ENCODE measurements at regions not wholly inside any gene's neighbourhood (a gene's known extent, or its start where the extent isn't known, plus 50 kb on each side); places are given as distances from the start of the nearest gene placed in this dataset.

DNA sequence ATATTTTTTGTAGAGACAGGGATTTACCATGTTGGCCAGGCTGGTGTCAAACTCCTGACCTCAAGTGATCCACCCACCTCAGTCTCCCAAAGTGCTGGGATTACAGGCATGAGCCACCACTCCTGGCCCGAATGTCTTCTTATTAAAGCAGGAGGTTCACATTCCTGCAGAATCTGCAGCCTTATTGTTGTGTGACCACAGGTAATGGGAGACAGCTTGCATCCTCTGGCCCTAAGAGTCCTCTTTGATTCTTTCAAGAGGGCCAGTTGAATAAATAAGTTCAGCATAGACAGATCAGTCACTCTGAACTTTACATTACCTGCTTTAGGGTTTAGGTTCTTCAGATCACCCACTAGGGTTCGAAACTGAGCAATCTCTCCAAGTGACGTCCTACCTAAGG lies 172.9 kb upstream of the TOPAZ1 start:
- Histone ChIP-seq H3K27ac (ENCODE audit: low read depth, low read length) (no peak overlapping the region), H3K36me3 (ENCODE audit: control insufficient read depth, insufficient read depth, low read length) (no peaks in the 10 kb centered on the region), H3K9ac (ENCODE audit: extremely low read depth, low read length, poor library complexity, severe bottlenecking) (no peak overlapping the region), H3K27me3 (ENCODE audit: control insufficient read depth, insufficient read depth, low read length, poor library complexity, severe bottlenecking) (no peaks in the 10 kb centered on the region), H3K9me3 (ENCODE audit: control insufficient read depth, low read length) (no peaks in the 10 kb centered on the region), H3K4me1 (ENCODE audit: control insufficient read depth, insufficient read depth, low read length) (no peaks in the 10 kb centered on the region), H3K4me3 (ENCODE audit: low read length) (no peak overlapping the region)
- DNase-seq, result no peak
- Mint-ChIP-seq H3K27ac (no peak overlapping the region), H3K4me1 (peaks cover 2% of the 10 kb centered on the region), H3K36me3 (ENCODE audit: low read depth) (no peaks in the 10 kb centered on the region), H3K4me3 (no peak overlapping the region), H3K27me3 (ENCODE audit: insufficient read depth) (no peaks in the 10 kb centered on the region), H3K9me3 (no peaks in the 10 kb centered on the region)
- WGBS, 2 experiments (ENCODE audit: insufficient coverage in 1 of 2, insufficient read length in 1 of 2), result 93 to 100% methylated on average over 1 to 3 of the region's 3 CpGs
- TF ChIP-seq, protein P1, sequence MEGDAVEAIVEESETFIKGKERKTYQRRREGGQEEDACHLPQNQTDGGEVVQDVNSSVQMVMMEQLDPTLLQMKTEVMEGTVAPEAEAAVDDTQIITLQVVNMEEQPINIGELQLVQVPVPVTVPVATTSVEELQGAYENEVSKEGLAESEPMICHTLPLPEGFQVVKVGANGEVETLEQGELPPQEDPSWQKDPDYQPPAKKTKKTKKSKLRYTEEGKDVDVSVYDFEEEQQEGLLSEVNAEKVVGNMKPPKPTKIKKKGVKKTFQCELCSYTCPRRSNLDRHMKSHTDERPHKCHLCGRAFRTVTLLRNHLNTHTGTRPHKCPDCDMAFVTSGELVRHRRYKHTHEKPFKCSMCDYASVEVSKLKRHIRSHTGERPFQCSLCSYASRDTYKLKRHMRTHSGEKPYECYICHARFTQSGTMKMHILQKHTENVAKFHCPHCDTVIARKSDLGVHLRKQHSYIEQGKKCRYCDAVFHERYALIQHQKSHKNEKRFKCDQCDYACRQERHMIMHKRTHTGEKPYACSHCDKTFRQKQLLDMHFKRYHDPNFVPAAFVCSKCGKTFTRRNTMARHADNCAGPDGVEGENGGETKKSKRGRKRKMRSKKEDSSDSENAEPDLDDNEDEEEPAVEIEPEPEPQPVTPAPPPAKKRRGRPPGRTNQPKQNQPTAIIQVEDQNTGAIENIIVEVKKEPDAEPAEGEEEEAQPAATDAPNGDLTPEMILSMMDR (conservative IDR thresholded peaks at IDR 0.05), result no peak

DNA sequence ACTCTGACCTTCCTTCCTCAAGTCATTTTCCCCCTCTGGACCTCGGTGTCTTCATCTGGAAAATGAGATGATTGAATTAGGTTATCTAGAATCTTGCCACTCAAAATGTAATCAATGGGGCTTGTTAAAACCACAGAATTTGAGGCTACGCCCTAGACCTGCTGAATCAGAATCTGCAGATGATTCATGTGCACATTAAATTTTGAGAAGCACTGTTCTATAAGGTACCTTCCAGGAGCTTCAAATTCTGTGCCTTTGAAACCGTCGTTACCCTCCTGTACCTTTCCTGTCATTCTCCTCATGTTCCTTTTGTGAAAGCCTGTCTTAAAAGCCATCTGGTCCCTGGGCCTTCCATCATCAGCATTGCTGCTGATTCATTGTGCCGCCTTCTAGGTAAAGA lies 172.4 kb upstream of the TOPAZ1 start:
- Histone ChIP-seq H3K9ac (ENCODE audit: extremely low read depth, low read length, poor library complexity, severe bottlenecking) (no peak overlapping the region), H3K9me3 (ENCODE audit: control insufficient read depth, low read length) (no peaks in the 10 kb centered on the region), H3K27me3 (ENCODE audit: control insufficient read depth, insufficient read depth, low read length, poor library complexity, severe bottlenecking) (no peaks in the 10 kb centered on the region), H3K36me3 (ENCODE audit: control insufficient read depth, insufficient read depth, low read length) (no peaks in the 10 kb centered on the region), H3K4me3 (ENCODE audit: low read length) (no peak overlapping the region), H3K27ac (ENCODE audit: low read depth, low read length) (no peak overlapping the region), H3K4me1 (ENCODE audit: control insufficient read depth, insufficient read depth, low read length) (no peaks in the 10 kb centered on the region)
- peaks cover 4% of the 10 kb centered on the region for H3K4me1 Mint-ChIP-seq
- TF ChIP-seq, protein P1 (conservative IDR thresholded peaks at IDR 0.05), result no peak
- no peaks in the 10 kb centered on the region for H3K9me3 Mint-ChIP-seq
- H3K27me3 Mint-ChIP-seq (ENCODE audit: insufficient read depth), result no peaks in the 10 kb centered on the region
- H3K36me3 Mint-ChIP-seq (ENCODE audit: low read depth), result no peaks in the 10 kb centered on the region
- DNase-seq, result no peak
- no peak overlapping the region for H3K4me3 Mint-ChIP-seq
- WGBS, 2 experiments (ENCODE audit: insufficient coverage in 1 of 2, insufficient read length in 1 of 2), result 70 to 75% methylated on average over 4 to 5 of the region's 5 CpGs
- no peak overlapping the region for H3K27ac Mint-ChIP-seq

DNA sequence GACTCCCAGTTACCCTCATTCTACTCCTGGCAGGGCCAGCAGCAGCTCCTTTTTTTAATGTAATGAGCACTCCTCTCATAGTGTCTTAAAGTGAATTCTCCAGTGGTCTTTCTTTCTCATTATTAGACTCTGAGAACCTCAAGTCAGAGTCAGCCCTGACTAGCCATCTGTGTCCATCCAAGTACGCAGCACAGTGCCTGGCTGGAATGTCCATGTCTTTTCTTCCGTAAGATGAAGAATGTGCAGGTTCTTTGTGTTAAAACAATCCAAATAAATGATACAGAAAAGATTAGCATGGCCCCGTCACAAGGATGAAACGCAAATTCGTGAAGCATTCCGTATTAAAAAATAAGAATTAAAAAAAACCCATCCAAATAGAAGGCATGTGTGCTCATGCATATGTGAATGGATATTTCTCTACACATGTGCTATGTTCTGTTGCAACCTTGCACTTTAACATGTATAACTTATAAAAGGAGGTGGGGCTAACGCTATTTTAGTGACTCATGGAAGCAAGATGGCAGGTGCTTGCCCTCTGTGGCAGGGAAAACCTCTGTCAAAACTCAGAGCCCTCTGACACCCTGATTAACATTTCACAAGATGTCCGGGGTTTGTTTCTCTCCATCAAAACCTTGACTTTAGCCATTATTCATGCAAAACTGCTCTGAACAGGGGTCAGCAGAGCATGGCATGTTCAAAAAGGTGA lies 170.7 kb upstream of the TOPAZ1 start:
- no peak overlapping the region for H3K4me3 Mint-ChIP-seq
- H3K9me3 Mint-ChIP-seq, result no peaks in the 10 kb centered on the region
- H3K9ac ChIP-seq (ENCODE audit: extremely low read depth, low read length, poor library complexity, severe bottlenecking), result no peak overlapping the region
- no peak overlapping the region for H3K4me3 ChIP-seq (ENCODE audit: low read length)
- H3K4me1 ChIP-seq (ENCODE audit: control insufficient read depth, insufficient read depth, low read length), result no peaks in the 10 kb centered on the region
- 90% methylated on average over 6 to 8 of the region's 8 CpGs for WGBS, 2 experiments (ENCODE audit: insufficient coverage in 1 of 2, insufficient read length in 1 of 2)
- no peaks in the 10 kb centered on the region for H3K36me3 ChIP-seq (ENCODE audit: control insufficient read depth, insufficient read depth, low read length)
- peaks cover 6% of the 10 kb centered on the region for H3K4me1 Mint-ChIP-seq
- H3K27me3 Mint-ChIP-seq (ENCODE audit: insufficient read depth), result peaks cover 4% of the 10 kb centered on the region
- TF ChIP-seq, protein P1 (conservative IDR thresholded peaks at IDR 0.05), result no peak
- no peaks in the 10 kb centered on the region for H3K27me3 ChIP-seq (ENCODE audit: control insufficient read depth, insufficient read depth, low read length, poor library complexity, severe bottlenecking)
- DNase-seq, result no peak
- no peak overlapping the region for H3K27ac Mint-ChIP-seq
- H3K9me3 ChIP-seq (ENCODE audit: control insufficient read depth, low read length), result no peaks in the 10 kb centered on the region
- H3K27ac ChIP-seq (ENCODE audit: low read depth, low read length), result no peak overlapping the region
- no peaks in the 10 kb centered on the region for H3K36me3 Mint-ChIP-seq (ENCODE audit: low read depth)
